ENCODE measurements at regions not wholly inside any gene's neighbourhood (a gene's known extent, or its start where the extent isn't known, plus 50 kb on each side); places are given as distances from the start of the nearest gene placed in this dataset.
"Not testable (repeated sequence)": the region's sequence is repeated elsewhere in the genome, so short reads cannot be mapped to it uniquely, and the experiment has no call there.

DNA sequence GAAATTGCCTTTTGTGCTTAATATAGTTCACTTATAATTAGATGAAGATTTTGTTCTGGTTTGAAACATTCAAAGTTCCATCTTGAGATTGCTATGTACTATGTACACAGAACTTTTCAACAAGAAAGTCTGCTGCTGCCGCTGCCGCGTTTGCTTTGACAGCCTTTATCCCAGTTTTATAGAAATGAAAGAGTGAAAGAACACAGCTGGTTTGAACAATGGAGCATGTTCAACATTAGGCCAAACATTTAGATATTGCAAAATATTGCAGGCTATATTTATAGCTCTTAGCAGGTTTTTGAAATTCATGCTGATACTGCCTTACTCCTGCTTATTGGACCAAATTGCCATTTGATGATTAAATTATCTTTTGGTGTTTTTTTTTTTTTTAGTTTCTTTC lies 299.8 kb upstream of the PRKD1 start:
- DNase-seq = no peak

DNA sequence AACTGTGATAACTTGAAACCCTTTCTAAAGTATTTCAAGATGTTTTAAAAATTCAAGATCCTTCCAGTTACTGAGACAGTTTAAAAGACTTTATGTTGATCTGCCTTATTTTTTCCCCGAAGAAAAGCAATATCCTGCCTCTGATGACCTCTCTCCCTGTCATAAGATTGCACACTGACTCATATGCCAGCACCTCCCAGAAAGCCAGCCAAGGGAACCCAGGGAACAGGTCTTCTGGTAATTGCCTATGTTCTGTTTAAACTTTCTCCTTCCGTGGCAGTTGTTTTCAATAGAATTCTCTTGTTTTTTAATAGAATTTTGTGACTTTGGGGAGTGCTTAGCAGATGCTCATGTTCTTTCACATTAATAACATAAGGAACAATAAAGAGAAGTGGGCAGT lies 300.2 kb upstream of the PRKD1 start:
- no peak for DNase-seq

GRCh38 chr14:30230719-30231118 lies 303.1 kb upstream of the PRKD1 start:
- DNase-seq = no peak

- no peak for DNase-seq
These were observed 307.3 kb upstream of the PRKD1 start for GRCh38 chr14:30234966-30235365.

DNA sequence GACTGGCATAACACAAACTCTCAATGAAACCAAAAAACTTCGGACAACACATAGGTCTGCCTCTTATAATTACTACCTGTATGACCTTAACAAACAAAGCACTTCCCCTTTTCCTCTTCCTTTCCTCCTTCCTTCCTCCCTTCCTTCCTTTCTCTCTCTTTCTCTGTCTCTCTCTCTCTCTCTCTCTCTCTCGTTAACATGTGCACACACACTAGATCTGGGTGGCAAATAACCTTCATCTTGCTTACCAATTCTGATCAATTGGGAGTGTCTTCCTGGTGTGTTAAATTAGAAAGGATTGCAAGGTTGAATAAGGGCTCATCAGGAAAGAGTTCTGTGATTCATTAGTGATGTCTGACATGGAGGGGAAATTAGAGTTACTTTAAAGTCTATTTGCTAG lies 307.8 kb upstream of the PRKD1 start:
- no peak for DNase-seq

- DNase-seq = no peak
These were observed 311.3 kb upstream of the PRKD1 start for GRCh38 chr14:30238936-30239335.

- no peak for DNase-seq
These were observed 312.4 kb upstream of the PRKD1 start for GRCh38 chr14:30240018-30240417.

GRCh38 chr14:30240685-30241084 lies 313.0 kb upstream of the PRKD1 start:
- DNase-seq = no peak

- DNase-seq = no peak
These were observed 315.1 kb upstream of the PRKD1 start for GRCh38 chr14:30242744-30243143.

- no peak for DNase-seq
These were observed 315.6 kb upstream of the PRKD1 start for GRCh38 chr14:30243207-30243606.

DNA sequence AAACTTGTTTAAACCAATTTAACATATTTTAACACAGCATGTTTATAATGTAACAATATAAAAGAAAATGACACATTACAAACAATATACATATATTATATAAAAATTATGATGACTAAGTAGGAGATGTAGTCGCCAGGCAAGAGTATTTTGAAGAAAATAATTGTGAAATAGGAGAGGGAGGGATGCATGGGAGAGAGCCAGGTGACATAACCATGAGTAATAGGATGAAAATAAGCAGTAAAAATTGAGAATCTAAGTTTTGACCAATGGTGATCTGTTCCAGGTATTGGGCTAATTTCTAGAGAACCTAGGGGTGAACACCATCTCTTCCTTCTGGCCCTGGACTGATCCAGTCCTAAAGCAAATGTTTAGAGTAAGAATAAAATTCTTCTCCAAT lies 315.2 kb upstream of the G2E3 start:
- no peak for DNase-seq

- DNase-seq = not testable (repeated sequence)
These were observed 314.6 kb upstream of the G2E3 start for GRCh38 chr14:30244348-30244747.

DNA sequence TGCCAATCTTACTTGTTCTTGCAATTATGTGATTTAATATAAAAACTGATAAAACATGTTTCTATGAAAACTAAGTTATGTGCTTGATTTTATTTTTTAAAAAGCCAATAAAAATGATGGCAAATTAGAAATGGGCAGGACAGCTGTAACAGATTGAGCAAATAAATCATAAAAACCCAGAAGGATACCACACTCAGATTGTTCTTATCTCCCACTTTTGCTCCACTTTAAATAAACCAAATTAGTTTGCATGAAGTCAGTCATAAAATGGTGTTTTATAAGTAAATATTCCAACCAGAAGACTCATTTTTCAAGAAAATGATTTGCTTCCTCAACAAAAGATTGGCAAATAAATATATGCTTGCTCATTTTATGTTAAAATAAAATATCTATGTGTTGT lies 307.9 kb upstream of the G2E3 start:
- DNase-seq = no peak

DNA sequence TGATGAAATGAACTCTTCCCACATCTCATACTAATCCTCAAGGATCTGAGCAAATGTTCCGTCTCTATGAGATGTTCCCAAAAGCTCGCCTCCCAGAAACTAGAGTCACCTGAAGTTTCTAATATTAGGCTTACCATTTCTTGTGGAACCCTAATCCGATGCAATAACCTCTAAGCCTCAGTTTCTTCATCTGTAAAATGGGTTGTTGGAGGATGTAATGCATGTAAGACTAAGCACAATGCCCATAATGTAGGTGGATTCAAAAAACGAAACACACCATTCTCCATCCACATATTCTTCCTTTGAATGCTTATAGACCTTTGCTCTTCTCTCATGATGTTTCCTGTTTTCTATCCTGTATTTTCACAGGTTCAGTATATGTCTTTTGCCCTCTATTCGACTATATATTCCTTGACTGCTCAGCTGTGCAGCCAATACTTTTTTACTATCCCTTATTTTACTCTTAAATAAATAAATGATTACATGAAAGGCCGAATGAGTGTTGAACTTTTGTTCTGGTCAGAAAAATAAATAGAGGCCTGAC lies 307.3 kb upstream of the G2E3 start:
- DNase-seq = no peak

GRCh38 chr14:30252151-30252550 lies 306.8 kb upstream of the G2E3 start:
- DNase-seq = no peak

DNA sequence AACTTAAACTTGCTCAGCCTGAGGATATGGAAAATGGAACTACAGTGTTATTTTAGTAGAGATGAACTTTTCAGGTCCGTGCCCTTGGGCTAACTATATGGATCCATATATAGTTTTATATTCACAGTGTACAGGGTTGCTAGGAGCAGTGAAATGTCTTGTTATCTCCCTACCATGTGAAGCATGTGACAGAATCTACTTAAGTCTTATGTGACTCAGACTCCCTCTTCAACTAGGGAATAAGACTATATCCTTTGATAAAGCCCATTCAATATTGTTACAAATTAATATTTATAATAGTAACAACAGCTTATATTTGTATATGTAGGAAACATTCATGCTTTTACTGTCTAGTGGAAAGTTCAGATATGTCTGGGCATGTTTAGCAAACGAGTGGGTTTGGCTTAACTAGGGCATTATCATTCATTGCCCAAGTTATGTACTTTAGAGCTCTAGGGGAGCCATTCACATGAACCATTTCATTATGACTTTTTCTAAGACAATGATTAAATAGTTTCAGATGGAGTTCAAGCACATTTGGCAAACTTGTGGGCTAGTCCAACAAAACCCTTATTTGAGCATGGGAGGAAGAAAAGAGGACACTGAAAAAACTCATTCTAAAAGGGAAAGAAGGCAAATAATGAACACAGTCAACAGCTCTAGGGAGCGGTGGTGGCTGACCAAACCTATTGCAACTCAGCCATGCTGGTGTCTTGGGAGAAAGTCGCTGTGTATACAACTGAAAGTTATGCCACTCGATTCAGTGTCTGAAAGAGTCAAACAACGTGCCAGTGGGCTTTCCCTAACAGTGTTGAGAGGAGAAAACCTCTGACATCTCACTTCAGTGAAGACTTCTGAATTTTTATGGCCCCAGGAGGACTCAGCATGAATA lies 305.9 kb upstream of the G2E3 start:
- DNase-seq = no peak

DNA sequence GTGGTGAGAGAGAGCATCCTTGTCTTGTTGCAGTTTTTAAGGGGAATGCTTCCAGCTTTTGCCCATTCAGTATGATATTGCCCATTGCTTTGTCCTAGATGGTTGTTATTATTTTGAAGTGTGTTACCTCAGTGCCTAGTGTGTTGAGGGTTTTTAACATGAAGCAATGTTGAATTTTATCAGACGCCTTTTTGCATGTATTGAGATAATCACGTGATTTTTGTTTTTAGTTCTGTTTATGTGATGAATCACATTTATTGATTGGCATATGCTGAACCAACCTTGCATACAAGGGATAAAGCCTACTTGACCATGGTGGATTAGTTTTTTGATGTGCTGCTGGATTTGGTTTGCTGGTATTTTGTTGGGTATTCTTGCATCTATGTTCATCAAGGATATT lies 302.3 kb upstream of the G2E3 start:
- no peak for DNase-seq

GRCh38 chr14:30257946-30258661 lies 300.9 kb upstream of the G2E3 start:
- DNase-seq = no peak

GRCh38 chr14:30260833-30261607 lies 297.9 kb upstream of the G2E3 start:
- no peak for DNase-seq

DNA sequence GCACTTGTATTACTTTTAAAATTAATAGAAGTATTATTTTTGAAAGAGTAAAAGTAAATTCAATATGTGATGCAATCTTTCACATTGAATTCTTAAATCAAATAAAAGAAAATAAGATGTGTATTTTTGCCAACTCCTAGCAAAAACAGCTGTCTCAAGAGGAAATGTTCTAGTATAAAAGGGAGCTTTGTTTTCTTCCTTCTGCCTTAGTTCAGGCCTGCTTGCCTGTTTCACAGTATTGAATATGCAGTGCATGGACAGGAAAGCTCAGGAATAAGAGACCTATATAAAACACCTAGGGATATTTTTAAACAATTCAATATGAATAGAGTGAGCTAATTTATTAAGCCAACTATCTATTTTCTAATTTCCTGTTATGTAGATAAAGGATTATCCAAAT lies 294.8 kb upstream of the G2E3 start:
- DNase-seq = no peak

- DNase-seq = no peak
These were observed 292.7 kb upstream of the G2E3 start for GRCh38 chr14:30266290-30266689.

GRCh38 chr14:30267141-30267540 lies 291.8 kb upstream of the G2E3 start:
- no peak for DNase-seq
